ENCODE measurements at regions not wholly inside any gene's neighbourhood (a gene's known extent, or its start where the extent isn't known, plus 50 kb on each side); places are given as distances from the start of the nearest gene placed in this dataset.
"Not testable (repeated sequence)": the region's sequence is repeated elsewhere in the genome, so short reads cannot be mapped to it uniquely, and the experiment has no call there.

- no peak for DNase-seq
Measured at GRCh38 chr21:32088471-32088870, 190.4 kb downstream of the MIS18A start.

- DNase-seq, result peak; percentile 28
Measured at GRCh38 chr21:32087447-32087846, 191.4 kb downstream of the MIS18A start.

- no peak for DNase-seq
Measured at GRCh38 chr21:32083197-32083596, 195.7 kb downstream of the MIS18A start.

- DNase-seq, result no peak
Measured at GRCh38 chr21:32082466-32082865, 196.4 kb downstream of the MIS18A start.

- no peak for DNase-seq
Measured at GRCh38 chr21:32073593-32073992, 200.8 kb downstream of the HUNK start.

GRCh38 chr21:32073190-32073589, 200.4 kb downstream of the HUNK start:
- no peak for DNase-seq

- DNase-seq, result not testable (repeated sequence)
Measured at GRCh38 chr21:32071620-32072019, 198.8 kb downstream of the HUNK start.

GRCh38 chr21:32070676-32071330, 198.0 kb downstream of the HUNK start:
- no peak for DNase-seq

- DNase-seq, result no peak
Measured at GRCh38 chr21:32070126-32070525, 197.3 kb downstream of the HUNK start.

GRCh38 chr21:32065654-32066053, 192.8 kb downstream of the HUNK start:
- no peak for DNase-seq

GRCh38 chr21:32064281-32064910, 191.6 kb downstream of the HUNK start:
- DNase-seq, result no peak

GRCh38 chr21:32062591-32063227, 189.9 kb downstream of the HUNK start:
- no peak for DNase-seq

GRCh38 chr21:32061729-32062128, 188.9 kb downstream of the HUNK start:
- DNase-seq, result no peak

GRCh38 chr21:32056791-32057190, 184.0 kb downstream of the HUNK start:
- no peak for DNase-seq

- DNase-seq, result no peak
Measured at GRCh38 chr21:32055305-32055704, 182.5 kb downstream of the HUNK start.

Data from stimulated activated CD8-positive, alpha-beta memory T cell treated with anti-CD3 and anti-CD28 coated beads, Interleukin-4, amount 100 ng/mL, for 48 hours (primary cell).